Neural progenitor cell (in vitro differentiated cells): ENCODE measurements at regions not wholly inside any gene's neighbourhood (a gene's known extent, or its start where the extent isn't known, plus 50 kb on each side); places are given as distances from the start of the nearest gene placed in this dataset.

Experiments
- EZH2 ChIP-seq: fragments of 200-600 bp; sonication (generic); IDR thresholded peaks from 2 replicates; pipeline ENCODE4 v1.6.1; 2017; ENCODE audit warnings: antibody characterized with exemption, mild to moderate bottlenecking, moderate library complexity
- TF ChIP-seq, protein P1 (sequence below): fragments of 200-600 bp; sonication (generic); IDR thresholded peaks from 2 replicates; pipeline ENCODE4 v1.5.1; 2017; ENCODE audit warnings: antibody characterized with exemption, mild to moderate bottlenecking

GRCh38 chr5:93087326-93087725 is 493.7 kb downstream of the NR2F1-AS1 start:
- TF ChIP-seq, protein P1, sequence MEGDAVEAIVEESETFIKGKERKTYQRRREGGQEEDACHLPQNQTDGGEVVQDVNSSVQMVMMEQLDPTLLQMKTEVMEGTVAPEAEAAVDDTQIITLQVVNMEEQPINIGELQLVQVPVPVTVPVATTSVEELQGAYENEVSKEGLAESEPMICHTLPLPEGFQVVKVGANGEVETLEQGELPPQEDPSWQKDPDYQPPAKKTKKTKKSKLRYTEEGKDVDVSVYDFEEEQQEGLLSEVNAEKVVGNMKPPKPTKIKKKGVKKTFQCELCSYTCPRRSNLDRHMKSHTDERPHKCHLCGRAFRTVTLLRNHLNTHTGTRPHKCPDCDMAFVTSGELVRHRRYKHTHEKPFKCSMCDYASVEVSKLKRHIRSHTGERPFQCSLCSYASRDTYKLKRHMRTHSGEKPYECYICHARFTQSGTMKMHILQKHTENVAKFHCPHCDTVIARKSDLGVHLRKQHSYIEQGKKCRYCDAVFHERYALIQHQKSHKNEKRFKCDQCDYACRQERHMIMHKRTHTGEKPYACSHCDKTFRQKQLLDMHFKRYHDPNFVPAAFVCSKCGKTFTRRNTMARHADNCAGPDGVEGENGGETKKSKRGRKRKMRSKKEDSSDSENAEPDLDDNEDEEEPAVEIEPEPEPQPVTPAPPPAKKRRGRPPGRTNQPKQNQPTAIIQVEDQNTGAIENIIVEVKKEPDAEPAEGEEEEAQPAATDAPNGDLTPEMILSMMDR, result no peak
- TF ChIP-seq EZH2, result no peak
